ENCODE measurements at regions not wholly inside any gene's neighbourhood (a gene's known extent, or its start where the extent isn't known, plus 50 kb on each side); places are given as distances from the start of the nearest gene placed in this dataset.

GRCh38 chr10:4191894-4192293 is 406.9 kb upstream of the KLF6 start:
- Mint-ChIP-seq H3K27me3 (ENCODE audit: insufficient read depth) (no peaks in the 10 kb centered on the region; the same call in none of the 2 replicates), H3K27ac (no peak overlapping the region), H3K4me1 (ENCODE audit: low read depth) (peaks cover 25% of the 10 kb centered on the region), H3K9me3 (no peaks in the 10 kb centered on the region), H3K36me3 (ENCODE audit: low read depth) (no peaks in the 10 kb centered on the region), H3K4me3 (no peak overlapping the region)
- no peak for DNase-seq
- TF ChIP-seq, protein P1, sequence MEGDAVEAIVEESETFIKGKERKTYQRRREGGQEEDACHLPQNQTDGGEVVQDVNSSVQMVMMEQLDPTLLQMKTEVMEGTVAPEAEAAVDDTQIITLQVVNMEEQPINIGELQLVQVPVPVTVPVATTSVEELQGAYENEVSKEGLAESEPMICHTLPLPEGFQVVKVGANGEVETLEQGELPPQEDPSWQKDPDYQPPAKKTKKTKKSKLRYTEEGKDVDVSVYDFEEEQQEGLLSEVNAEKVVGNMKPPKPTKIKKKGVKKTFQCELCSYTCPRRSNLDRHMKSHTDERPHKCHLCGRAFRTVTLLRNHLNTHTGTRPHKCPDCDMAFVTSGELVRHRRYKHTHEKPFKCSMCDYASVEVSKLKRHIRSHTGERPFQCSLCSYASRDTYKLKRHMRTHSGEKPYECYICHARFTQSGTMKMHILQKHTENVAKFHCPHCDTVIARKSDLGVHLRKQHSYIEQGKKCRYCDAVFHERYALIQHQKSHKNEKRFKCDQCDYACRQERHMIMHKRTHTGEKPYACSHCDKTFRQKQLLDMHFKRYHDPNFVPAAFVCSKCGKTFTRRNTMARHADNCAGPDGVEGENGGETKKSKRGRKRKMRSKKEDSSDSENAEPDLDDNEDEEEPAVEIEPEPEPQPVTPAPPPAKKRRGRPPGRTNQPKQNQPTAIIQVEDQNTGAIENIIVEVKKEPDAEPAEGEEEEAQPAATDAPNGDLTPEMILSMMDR (IDR thresholded peaks at IDR 0.05): no peak

DNA sequence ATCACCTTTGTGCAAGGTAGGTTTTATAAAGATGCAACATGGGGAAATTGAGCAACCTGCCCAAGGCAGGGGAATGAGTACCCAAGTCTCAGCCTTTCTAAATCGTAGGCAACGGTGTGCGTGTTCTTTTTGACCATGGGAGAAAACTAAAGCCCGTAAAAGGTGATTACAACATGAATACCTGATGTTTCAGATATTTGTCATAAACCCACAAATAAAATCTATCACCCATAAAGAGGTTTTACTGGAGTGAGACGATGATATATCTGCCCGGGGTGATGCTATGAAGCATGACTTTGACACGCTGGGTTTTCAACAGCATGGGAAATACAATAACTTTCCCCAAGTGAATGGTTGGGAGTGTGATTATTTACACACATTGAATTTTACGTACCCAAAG is 406.3 kb upstream of the KLF6 start:
- Mint-ChIP-seq H3K36me3 (ENCODE audit: low read depth) (no peaks in the 10 kb centered on the region), H3K27ac (no peak overlapping the region), H3K4me1 (ENCODE audit: low read depth) (peaks cover 20% of the 10 kb centered on the region), H3K9me3 (no peaks in the 10 kb centered on the region), H3K27me3 (ENCODE audit: insufficient read depth) (no peaks in the 10 kb centered on the region; the same call in none of the 2 replicates), H3K4me3 (no peak overlapping the region)
- DNase-seq: no peak
- TF ChIP-seq, protein P1 (IDR thresholded peaks at IDR 0.05): no peak

- Mint-ChIP-seq H3K4me3 (no peak overlapping the region), H3K27ac (no peak overlapping the region), H3K9me3 (no peaks in the 10 kb centered on the region), H3K27me3 (ENCODE audit: insufficient read depth) (no peaks in the 10 kb centered on the region; the same call in none of the 2 replicates), H3K36me3 (ENCODE audit: low read depth) (no peaks in the 10 kb centered on the region), H3K4me1 (ENCODE audit: low read depth) (peaks cover 18% of the 10 kb centered on the region)
- no peak for DNase-seq
- TF ChIP-seq, protein P1 (IDR thresholded peaks at IDR 0.05): no peak
Observed at GRCh38 chr10:4190876-4191275, 405.9 kb upstream of the KLF6 start.

GRCh38 chr10:4189281-4189680 is 404.3 kb upstream of the KLF6 start:
- Mint-ChIP-seq H3K4me1 (ENCODE audit: low read depth) (peaks cover 7% of the 10 kb centered on the region), H3K27me3 (ENCODE audit: insufficient read depth) (no peaks in the 10 kb centered on the region; the same call in 1 of the 2 replicates), H3K27ac (no peak overlapping the region), H3K4me3 (no peak overlapping the region), H3K36me3 (ENCODE audit: low read depth) (no peaks in the 10 kb centered on the region), H3K9me3 (no peaks in the 10 kb centered on the region)
- no peak for DNase-seq
- TF ChIP-seq, protein P1 (IDR thresholded peaks at IDR 0.05): no peak

- no peaks in the 10 kb centered on the region; the same call in 1 of the 2 replicates for H3K27me3 Mint-ChIP-seq (ENCODE audit: insufficient read depth)
- TF ChIP-seq, protein P1 (IDR thresholded peaks at IDR 0.05): no peak
- H3K4me3 Mint-ChIP-seq: no peak overlapping the region
Observed at GRCh38 chr10:4188406-4188805, 403.4 kb upstream of the KLF6 start.

More at GRCh38 chr10:4188406-4188805, 403.4 kb upstream of the KLF6 start:
- Mint-ChIP-seq H3K9me3 (no peaks in the 10 kb centered on the region), H3K36me3 (ENCODE audit: low read depth) (no peaks in the 10 kb centered on the region), H3K4me1 (ENCODE audit: low read depth) (peaks cover 10% of the 10 kb centered on the region), H3K27ac (no peak overlapping the region)
- no peak for DNase-seq

Data from HFFc6 (cell line).